HG03103 (cell line): ENCODE measurements at regions not wholly inside any gene's neighbourhood (a gene's known extent, or its start where the extent isn't known, plus 50 kb on each side); places are given as distances from the start of the nearest gene placed in this dataset.
"Not testable (repeated sequence)": the region's sequence is repeated elsewhere in the genome, so short reads cannot be mapped to it uniquely, and the experiment has no call there.

ENCODE experiments used
- ATAC-seq: cut with Tn5 transposase; IDR thresholded peaks from one replicate; pipeline ENCODE4 v1.9.1; 2021; ENCODE audit warnings: low read depth; ENCODE audit not compliant: unreplicated experiment

DNA sequence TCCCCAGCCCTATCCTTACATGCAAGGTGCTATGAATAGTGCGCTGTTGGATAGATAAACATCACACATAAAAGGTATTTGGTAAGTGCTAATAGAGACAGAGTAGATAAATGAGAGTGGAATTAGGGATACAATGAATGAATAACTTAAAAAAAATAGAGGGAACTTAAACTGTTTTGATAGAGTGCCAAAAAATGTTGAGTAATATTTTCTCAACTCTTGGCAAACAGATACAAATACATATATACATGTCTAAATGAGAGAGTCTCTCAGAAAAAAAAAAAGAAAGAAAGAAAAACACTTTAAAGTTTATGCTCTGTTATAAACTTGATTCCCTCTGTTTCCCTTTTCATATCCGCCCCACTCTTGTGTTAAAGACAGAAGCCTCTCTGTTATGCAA lies 667.4 kb downstream of the ROBO2 start:
- no peak for ATAC-seq

DNA sequence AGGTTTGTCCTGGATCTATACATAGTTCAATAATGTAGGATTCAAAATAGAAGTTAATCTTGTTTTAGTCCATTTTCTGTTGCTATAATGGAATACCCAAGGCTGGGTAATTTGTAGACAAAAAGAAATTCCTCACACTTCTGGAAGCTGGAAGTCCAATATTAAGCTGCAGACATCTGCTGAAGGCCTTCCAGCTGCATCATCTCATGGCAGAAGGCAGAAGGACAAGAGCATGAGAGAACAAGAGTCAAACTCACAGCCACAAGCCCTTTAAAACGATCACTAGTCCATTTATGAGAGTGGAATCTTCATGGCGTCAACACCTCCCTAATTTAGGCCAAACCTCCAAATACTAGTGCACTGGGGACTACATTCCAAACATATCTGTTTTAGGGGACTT lies 669.3 kb downstream of the ROBO2 start:
- no peak for ATAC-seq

DNA sequence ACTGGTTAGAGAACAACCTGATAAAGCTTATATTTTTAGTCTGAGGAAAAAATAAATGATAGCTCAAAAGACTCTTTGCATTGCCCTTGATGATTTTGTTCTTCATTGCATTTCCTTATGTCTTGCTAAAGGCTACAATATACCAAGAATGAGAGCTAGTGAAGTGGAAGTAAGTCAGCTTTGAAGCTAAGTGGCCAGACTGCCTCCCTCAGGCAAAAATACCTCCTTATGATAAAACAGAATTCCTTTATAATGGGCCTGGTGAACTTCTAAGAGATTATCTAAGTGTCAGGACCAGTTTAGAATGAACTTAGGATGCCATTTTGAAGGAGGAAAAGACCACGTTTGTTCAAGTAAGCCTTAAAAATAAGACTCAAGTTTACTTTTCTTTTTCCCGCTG lies 678.4 kb downstream of the ROBO2 start:
- no peak for ATAC-seq

DNA sequence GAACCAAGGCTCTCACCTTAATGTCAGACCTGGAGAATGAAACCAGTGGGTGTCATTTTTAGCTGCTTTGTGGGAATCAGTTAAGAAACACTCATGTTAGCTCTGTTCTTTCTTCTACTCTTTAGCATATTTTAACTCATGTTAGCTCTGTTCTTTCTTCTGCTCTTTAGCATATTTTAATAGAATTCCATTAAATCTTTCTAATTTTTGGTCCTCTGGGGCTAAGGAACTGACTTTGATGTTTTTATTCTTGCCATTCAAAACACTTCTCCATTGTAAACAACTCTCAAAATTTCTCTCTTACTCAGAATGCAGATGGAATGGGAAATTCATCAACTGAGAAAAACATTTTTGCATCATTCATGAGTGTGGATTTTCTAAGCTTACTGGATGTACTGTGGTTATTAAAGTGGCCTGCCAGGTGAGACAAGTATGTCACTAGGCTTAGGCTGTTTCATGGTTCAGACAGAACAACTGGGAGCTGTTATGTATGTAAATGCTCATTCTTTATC lies 680.6 kb downstream of the ROBO2 start:
- ATAC-seq, result no peak

DNA sequence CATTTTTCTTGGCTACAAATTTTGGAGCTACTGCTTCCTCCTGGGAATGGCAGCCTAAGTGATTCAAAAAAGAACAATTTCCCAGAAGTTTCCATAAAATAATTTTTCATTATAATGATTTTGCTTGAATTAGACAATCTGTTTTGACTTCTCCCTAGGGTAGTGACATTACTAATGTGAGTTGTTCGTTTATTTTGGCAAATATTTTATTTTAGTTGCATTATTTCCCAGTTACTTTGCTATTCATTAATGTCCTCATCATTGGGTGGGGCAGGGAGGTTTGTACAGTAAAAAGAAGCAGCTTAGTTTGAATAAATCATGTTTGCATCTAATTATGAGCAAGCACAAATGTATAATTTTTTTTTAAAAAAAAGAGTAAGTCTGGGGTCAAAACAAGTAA lies 686.6 kb downstream of the ROBO2 start:
- no peak for ATAC-seq

DNA sequence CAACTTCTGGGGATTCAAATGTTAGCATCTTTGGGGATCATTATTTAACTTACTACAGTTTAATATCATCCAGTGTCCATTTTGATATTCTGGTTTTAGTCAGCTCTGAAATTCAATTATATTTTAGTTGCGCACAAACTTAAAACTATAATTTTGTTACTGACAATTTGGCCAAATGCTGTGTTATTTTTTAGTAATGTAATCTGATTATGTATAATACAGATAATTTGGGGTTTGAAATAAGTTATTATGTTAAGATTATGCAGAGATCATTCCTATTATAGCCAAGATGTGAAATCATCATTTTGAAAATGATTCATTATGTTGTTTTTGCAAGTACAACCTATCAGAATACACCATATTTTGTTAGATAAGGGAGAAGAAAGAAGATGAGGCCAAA lies 706.1 kb downstream of the ROBO2 start:
- no peak for ATAC-seq

DNA sequence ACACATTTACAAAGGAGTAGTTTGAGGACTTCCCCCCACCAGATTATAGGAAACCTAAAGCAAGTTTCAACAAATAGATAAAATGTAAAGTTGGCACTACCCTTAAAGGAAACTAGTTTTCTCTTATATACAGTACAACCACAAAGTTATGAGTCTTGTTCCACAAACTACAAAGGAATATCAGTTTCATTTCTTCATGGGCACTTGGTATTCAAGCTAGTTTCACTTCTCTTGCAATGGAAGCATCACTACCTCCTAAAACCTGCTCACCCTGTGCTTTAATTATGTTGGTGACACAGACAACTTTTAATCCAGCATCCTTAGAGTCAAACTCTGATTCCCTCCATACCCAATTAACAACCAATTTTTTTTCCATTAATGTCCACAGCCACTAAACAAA lies 707.0 kb downstream of the ROBO2 start:
- no peak for ATAC-seq

DNA sequence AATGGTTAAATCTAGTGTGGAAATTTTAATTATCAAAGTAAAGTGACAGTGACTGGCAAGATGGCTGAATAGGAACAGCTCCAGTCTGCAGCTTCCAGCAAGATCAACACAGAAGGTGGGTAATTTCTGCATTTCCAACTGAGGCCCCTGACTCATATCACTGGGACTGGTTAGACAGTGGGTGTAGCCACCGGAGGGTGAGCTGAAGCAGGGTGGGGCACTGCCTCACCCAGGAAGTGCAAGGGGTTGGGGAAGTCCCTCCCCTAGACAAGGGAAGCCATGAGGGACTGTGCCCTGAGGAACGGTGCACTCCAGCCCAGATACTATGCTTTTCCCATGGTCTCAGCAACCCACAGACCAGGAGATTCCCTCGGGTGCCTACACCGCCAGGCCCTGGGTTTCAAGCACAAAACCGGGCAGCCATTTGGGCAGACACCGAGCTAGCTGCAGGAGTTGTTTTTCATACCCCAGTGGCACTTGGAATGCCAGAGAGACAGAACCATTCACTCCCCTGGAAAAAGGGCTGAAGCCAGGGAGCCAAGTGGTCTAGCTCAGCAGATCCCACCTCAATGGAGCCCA lies 716.6 kb downstream of the ROBO2 start:
- ATAC-seq, result not testable (repeated sequence)

DNA sequence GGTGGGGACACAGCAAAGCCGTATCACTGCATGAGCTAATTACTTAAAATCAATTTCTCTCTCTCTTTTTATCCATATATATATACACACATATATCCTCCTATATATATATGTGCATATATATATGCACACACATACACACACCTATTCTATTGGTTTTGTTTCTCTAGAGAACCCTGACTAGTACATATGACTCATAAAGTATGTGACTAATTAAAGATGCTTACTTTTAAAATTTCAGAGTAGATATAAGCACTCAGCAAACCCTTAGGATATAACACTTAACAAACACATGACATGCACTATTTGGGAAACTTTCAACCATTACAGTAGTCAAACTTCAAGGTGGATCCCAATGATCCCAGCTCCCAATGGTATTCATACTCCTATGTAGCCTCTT lies 732.6 kb downstream of the ROBO2 start:
- ATAC-seq, result no peak

DNA sequence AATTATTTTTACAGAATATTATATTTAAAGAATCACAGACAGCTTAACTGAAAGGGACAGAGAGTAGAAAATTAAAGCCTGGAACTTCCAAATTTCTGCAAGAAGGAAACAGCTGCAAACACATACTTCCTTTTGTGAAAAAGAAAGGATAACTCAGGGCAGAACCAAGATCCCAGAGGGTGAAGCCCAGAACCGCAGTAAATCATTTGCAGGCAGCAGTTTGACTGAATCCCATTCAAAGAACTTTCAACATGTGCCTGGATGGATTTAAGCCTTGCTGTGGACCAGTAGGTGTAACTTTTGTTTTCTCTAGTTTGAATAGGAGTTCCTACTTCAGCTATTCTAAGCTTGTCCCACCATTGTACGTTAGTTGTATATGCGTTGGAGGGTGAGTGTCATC lies 733.2 kb downstream of the ROBO2 start:
- no peak for ATAC-seq

DNA sequence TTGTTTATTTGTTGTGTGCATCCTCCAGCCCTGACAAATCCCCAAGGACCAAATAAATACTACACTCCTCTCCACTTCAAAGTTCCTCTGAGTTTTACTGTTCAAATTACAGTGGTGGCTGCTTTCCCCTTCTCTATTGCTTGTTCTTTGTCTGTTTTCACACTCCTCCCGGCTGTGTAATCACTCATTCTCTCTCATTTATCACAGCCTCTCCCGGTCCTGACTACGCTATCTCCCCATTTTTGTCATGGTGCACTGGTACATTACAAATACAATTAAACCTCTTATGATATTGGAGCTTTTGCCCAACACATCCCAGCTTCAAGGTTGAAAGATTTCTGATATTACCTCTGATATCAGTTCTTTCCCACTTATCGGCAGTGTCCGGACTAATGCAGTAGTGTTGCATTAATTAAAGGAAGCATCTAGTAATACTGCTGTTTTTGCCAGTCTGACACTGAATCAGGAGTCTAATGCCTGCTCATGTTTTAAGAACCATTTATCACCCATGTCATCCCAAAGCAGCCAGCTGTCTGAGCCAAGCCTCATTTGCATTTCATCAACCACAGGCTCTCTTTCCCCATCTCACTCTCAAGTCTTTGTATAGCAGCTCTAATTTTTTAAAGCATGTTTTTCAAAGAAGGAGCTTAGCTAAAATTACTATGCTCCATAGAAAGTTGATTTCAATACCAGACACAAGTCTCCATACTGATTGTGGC lies 740.5 kb downstream of the ROBO2 start:
- ATAC-seq, result no peak

DNA sequence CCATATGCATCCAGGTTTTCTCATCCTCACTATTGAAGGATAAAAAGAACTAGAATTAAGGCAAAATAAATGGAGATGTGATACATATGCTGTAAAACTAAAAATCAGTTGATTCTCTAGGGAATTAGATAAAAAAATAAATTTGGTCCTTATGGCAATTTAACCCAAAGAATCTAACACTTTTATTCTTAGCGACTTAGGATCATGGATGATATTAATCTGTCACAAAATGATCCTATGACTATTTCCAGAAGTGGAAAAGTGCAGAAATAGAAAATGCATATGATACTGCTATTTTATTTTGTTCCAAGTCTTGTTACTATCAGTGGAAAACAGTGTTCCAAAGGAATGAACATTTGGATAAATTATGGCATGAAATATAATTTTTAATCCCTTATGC lies 746.3 kb downstream of the ROBO2 start:
- ATAC-seq, result no peak

DNA sequence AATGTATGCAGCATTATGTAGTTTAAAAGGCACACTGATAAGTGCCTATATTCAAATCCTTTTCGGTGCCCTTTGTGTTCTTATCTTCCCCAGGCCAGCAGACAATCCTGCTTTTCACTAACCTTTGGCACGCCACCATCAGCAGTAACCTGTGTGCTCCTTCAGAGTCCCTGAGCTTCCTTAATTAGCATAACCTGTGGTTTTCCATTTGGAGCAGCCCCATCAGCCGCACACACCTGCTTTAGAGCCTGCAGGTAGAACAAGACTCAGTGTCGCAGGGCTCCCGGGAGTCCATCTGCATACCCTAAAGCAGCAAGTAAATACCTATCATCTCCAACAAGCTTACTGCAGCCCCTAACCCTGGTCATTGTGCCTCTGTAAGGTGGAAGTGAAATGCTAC lies 755.1 kb downstream of the ROBO2 start:
- ATAC-seq, result no peak

DNA sequence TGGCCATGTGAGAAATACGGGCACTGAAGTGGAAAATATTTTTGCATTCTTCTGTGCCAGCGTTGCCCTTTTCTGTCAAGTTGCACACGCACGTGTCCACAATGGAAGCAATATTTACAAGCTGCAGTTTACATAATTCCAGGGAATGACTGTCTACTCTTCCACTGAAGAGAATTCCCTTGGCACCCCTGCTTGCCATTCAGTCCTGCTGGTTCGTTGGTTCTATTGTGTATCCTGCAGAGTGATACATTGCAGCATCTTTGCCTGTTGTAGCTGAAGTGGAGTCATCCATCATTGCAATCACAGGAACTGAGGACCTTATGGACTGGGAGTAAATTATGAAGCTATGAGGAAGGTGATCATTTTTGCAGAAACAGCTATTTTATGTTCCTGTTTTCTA lies 759.4 kb downstream of the ROBO2 start:
- no peak for ATAC-seq

DNA sequence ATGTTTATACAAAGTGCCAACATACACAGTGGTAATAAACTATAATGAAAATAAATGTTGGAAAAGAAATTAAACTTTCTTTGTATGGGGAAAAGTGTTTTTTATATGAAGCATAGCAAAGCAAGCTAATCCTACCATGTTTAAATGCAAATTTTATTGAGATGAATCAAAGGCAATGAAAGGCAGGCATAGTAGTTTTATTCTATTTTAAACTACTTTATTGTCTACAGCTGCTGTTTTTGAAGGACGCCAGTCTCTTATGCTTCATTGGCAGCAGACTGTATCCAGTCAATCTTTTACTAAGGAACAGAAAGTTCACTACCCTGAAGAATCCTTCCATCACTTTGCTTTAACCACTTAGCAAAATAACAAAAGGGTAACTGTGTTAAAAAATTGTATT lies 761.0 kb downstream of the ROBO2 start:
- no peak for ATAC-seq

DNA sequence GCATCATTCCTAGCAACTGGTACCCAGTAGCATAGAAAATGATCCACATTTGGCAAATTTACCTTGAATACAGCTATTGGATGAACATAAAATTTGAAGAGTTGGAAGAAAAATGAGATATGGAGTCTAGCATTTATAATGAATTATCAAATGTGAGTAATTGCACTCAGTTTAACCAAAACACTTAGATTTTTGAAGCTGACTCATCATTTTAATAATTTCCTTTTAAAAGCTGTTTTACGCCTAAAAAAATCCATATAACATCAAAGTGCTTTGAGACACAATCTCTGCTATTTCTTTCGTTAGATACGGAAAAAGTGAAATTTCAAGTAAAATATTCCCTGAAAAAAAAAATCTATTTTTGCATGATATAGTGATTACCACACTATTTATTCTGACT lies 767.4 kb downstream of the ROBO2 start:
- no peak for ATAC-seq

DNA sequence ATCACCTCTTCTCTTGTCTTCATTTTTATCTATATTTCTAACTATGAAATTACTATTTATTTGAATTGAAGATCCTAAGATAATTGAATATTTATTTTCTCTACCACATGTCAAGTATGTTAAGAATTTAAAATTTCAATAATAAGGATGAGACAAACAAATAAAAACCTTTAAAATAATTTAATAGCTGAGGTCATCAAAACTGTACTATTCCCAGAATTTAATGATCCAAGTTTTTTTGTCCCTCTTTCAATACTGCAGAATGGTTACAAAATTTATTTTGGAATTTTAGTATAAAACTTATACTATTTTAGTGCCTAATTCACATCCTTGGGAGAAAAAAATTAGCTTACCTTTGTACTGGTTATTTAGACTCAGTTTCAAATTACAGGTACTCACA lies 774.9 kb downstream of the ROBO2 start:
- ATAC-seq, result no peak

DNA sequence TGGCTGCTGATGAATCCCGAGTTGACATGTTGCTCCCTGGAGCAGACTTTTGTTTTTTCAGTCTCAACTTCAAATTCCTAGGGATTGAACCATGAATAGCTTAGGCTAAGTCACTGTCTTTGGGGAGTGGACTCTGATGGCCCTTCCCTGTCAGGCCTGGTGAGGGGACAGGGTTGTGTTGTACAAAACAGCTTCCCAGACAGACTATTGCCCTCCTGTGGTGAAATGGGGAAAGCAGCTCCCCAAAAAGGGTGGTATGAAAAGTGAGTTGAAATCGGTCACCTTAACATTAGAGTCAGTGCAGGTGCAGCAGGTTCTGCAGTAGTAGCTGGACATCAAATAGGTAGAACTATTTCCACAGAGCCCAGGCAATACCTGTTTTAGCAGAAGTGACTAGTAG lies 775.6 kb downstream of the ROBO2 start:
- ATAC-seq, result no peak

DNA sequence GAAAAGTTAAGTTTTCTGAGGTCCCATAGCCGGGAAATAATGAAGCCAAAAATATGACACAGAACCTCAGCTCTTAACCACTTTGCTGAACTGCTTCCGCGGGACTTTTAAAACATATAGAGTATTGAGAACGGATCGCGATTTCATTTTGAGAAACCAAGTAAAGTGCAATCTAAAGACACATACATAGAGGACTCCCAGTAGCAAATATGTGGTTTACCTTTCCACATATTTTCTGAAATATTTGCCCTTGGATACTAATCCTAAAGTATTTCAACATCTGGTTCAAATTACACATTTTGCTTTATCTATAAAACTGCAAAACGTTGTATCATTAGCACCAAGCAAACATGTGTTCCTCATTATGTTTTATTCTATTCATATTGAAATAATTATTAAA lies 776.5 kb downstream of the ROBO2 start:
- no peak for ATAC-seq

DNA sequence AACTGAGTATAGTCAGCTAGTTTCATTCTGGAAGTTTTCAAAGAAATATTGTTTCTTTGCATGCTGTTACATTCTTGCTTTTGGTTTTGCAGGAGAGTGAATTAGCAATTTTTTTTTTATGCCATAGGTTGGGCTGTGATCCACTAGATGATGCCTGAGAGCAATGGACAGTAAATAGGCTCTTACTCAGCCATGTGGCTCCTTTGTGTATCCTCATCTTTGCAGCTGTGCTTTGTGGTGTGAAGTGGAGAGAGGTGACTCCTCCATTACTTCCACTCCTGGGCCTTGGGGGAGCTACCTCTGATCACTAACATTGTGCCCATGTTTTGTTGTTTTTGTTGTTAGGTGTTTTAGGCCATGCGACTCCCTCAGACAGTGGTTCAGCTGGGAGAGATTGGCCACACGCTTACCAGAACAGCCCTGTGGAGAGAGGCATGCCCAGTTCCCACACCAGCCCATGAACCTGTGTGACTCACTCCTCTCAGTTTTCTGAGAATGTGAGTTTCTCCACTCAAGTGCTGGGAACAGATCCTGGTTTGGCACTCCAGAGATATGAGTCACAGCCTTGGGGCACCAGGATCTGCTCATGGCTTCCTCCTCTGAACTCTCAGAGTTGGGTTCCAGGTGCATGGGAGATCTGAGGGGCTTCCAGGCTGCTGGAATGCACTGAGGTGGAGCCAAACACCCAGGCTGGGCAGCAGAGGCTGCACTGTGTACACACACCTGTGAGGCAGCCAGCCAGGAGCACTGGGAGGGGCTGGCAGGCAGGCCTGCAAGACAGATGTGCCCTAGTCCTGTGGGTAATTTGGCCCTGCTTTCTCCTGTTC lies 785.3 kb downstream of the ROBO2 start:
- no peak for ATAC-seq

DNA sequence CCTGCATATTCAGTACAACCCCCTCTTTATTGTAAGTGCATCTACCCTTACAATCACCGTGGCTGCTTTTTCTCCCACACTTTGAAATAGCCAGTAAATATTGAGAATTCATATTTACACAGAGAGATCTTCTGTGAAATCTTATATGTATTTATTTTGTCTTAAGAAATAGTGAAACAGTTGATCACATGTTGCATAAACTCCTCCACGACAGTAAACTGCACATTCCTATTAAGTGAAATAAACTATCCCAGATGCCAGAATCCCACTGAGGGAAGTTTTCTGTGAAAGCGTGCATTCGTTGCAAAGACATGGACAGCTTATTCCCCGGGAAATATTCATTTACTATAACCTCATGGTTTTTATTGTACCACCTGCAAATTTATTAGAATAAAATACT lies 796.0 kb downstream of the ROBO2 start:
- ATAC-seq, result no peak
